Left cardiac atrium (tissue), 4 donors: ENCODE measurements at regions not wholly inside any gene's neighbourhood (a gene's known extent, or its start where the extent isn't known, plus 50 kb on each side); places are given as distances from the start of the nearest gene placed in this dataset.
"Not testable (repeated sequence)": the region's sequence is repeated elsewhere in the genome, so short reads cannot be mapped to it uniquely, and the experiment has no call there.

ENCODE experiments used
- ATAC-seq, 2 donors: fragments of 200-7000 bp; cut with Tn5 transposase; one replicate each; pipeline ENCODE4 v1.9.1; 2020; ENCODE audit warnings: mild to moderate bottlenecking in 2 of 2, moderate library complexity in 2 of 2
- DNase-seq: peaks from one replicate; pipeline ENCODE4 v3.0.0-alpha.2; 2020
- intact Hi-C, 2 donors: fragments of 100-400 bp; cut with DNase I; formaldehyde crosslinking; loops; one replicate each; pipeline versions ENCODE4 v1.14.1 to v1.15.1; 2022 to 2023
- donor health status: DM: no; HTN: yes; CAD: no.
- donor health status: DM: no; HTN: yes; CAD: no; lungs with severe emphysema.
- donor health status: DM: yes; HTN: yes; CAD: no.
- donor health status: Dilated cardiomyopathy.

- no peak for DNase-seq
- no peak for ATAC-seq
- intact Hi-C loops = no loop called here
Observed at GRCh38 chr3:130569461-130570365, 52.7 kb downstream of the COL6A6 start.

DNA sequence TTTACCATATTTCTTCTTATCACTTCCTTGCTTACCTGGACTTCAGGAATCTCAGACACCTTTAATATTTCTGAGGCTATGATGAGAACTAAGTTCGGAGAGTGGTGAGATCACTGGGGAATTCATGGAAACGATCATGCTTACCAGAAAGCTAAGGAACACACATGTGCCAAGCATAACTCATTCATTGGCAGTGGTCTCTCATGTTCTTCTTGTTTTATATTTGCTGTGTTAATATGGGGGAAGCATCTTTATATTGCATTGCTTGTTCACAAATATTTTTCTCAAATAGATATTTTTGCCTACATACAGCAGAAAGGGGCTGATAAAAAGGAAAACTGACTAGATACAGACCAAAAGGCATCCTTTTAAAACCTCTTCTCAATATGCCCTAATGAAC lies 55.8 kb downstream of the COL6A6 start:
- DNase-seq = no peak
- no peak for ATAC-seq
- intact Hi-C loops = no loop called here

GRCh38 chr3:130576375-130577266 lies 59.6 kb downstream of the COL6A6 start:
- peak; percentile 44 to 92 for ATAC-seq
- DNase-seq = no peak
- intact Hi-C loops = no loop called here

DNA sequence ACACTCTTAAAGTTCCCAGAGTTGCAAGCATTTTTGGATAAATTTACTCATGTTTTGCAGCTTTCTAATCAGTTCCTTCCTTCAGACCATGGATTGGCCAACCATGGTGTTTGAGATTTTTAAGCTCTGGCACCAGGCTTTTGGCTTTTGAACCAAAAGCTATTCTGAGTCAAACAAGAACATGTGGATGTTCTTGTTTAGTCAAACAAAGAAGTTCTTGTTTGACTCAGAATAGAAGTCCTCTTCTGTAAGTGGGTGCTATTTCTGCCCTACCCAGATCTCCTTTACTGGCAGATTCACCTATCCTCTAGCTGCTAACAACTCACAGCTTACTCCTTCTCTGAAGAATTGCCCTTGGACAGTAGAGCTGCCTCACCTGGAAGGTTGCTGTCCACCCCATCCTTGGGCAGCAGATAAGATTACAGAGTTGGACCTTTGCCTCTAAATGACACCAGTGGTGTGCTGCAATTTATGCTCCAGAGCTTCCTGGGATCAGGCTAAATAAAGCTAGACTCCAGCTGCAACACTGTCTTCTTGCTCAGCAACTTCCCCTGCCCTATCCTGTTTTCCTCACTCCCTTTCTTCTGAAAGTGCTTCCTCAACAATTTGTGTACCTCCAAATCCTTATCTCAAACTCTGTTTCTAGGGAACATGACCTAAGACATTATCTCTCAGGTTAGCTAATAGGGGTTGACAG lies 65.6 kb downstream of the COL6A6 start:
- DNase-seq = no peak
- peak; percentile 63 to 75 for ATAC-seq
- intact Hi-C loops = no loop called here

- intact Hi-C loops, DNase-seq: not testable (repeated sequence)
- ATAC-seq = peak in 1 of 2 donors; percentile 36
Observed at GRCh38 chr3:130594749-130595148, 77.8 kb downstream of the COL6A6 start.

DNA sequence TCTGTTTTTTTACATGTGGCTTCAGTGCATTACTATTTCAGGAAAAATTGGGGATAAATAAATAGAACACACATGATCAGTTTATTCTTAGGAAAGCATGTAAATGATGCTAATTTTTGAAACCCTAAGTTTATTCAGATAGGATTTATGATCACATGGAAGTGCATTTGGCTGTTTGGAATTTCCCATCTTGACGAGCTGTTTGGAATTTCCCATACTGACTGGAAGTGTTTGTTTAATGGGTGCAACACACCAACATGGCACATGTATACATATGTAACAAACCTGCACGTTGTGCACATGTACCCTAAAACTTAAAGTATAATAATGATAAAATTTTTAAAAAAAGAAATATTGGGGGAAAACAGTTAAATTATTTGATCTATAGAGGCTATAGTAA lies 79.5 kb downstream of the COL6A6 start:
- ATAC-seq (no peak), DNase-seq (no peak)
- intact Hi-C loops = no loop called here

DNA sequence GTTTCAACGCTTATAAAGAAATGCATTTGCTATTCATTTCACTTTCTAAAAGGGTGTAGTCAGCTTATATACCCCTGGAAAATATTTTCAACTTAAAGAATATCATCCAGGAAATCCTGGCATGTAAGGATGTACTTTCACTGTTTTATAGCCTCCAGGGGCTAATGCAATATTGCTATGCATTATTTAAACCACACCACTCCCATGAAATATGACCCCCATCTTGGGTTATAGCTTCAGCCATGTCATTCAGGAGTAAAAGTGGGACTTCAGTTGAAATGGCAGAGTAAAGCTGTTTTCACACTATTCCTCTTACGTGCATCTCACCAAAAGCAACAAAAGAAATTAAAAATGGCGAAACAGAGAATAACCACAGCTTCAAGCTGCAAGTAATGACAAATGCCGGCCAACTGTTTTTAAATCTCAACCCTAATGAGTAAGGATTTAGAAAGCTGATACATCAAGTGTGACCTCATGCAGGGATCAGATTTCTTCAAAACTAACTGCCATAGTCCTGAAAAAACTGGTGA lies 84.5 kb downstream of the COL6A6 start:
- ATAC-seq = no peak
- DNase-seq = no peak
- intact Hi-C loops = no loop called here

DNA sequence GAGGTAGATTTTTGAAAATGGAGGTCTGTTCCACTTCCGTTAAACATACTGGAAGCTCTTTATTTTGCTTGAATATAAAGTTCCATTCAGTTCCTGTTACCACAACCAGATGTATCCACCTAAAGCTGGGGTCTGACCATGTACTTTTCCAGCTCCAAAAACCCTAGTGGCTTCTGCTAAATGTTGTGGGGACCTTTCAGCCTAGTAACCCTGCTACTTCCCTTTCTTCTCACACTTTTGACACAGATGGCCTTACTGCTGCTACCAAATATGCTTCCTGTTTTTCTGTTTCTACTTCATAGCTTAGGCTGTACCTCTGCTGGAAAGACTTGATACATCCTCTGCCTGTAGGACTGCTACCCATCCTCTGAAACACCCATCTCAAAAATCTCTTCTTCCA lies 87.8 kb downstream of the COL6A6 start:
- no peak for DNase-seq
- ATAC-seq = no peak
- intact Hi-C loops = no loop called here

DNA sequence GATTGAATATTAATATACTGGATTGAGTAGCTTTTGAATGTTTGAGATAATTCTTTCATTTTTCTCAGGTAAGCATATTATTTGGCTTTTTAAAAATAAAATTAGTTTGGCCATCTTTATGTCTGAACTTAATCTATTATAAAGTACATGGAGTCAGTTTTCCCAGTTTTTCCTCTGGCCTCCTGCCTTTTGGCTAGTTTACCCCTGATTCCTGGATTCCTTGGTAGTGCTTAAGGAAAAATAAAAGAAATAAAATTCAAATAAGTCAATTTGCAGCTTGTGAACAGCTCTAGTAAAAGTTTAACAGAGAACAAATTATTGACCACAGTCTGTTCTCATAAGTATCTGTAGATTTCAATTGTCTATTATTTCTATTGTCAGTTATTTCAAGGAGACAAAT lies 89.4 kb downstream of the COL6A6 start:
- ATAC-seq (no peak), DNase-seq (no peak)
- intact Hi-C loops = no loop called here

GRCh38 chr3:130607553-130608154 lies 90.7 kb downstream of the COL6A6 start:
- DNase-seq (no peak), ATAC-seq (no peak)
- intact Hi-C loops = no loop called here

DNA sequence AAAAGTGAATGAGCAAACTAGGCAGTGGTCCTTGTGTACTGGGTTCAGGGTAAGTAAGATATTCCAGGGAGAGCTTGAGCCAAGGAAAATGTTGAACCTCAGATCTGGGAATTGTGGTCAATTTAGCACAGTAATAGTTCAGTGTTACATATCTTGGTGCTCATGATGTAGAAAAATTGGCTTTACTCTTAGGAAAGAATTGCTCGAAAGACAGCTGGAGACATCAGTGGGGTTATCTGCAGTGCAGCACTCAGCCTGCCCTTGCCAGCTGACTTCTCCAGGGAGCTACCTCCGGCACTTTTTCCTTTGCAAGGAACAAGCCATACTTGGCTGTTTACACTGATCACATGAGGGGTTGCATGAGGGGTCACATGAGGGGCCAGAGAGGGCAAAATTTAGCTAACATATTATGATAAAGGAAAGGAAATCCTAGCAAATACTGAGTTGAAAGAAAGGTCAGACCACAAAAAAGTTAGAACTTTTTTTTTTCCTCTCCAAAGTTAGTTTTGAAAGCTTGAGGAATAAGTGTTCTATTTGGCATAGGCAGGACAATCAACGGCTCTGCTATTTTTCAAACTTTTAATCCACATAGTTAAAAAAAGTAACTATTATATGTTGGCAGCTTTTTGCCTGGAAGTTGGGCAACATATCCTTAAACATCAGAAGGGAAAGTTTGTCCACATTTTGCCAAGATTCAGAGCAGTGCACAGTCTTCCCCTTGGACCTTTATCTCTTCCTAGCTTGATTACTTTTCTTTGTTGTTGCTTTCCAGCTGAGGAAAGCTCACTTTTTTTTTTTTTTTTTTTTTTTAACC lies 92.4 kb downstream of the COL6A6 start:
- ATAC-seq = peak; percentile 92 to 95
- peak; percentile 58 for DNase-seq
- intact Hi-C loops = no loop called here

GRCh38 chr3:130619196-130619595 lies 102.2 kb downstream of the COL6A6 start:
- no peak for ATAC-seq
- intact Hi-C loops = no loop called here

DNA sequence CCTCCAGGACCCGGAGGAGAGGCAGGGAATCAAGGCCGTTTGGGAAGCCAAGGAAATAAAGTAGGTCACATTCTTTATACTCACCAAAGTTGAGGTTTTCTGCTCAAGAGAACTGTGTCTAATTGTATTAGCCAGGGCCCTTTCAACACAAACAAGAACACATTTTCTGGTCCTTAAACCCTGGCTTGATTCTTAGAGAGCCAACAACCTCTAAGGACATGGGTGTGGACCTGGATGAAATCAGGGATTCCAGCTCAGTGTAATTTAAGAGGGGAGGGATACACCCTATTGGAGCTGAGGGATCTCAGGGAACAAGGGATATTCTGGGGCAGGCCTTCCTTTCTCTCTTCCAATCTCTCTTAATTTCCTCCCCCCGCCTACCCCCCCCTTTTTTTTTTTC lies 104.8 kb downstream of the COL6A6 start:
- intact Hi-C loops = no loop called here
- DNase-seq (no peak), ATAC-seq (no peak)

More at GRCh38 chr3:130619196-130619595, 102.2 kb downstream of the COL6A6 start:
- no peak for DNase-seq

DNA sequence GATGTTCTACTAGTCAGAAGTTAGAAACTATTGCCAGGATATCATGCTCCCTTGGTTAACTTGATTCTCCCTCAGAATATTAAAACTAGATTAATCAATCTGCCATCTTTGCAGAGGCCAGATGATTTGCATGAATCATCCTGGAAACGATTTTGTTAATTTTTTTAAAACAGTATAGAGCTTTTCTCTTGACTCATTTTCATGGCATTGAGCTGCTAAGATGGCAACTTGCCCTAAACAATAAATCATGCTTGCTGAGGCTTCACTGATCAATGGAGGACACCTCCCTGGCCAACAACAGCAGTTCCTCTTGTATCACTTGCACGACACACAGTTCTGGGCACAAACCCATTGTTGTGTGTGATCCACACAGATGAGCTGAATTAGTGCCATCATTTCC lies 109.1 kb downstream of the COL6A6 start:
- no peak for ATAC-seq
- intact Hi-C loops = no loop called here
- DNase-seq = no peak

- no peak for DNase-seq
- intact Hi-C loops = no loop called here
- ATAC-seq = no peak
Observed at GRCh38 chr3:130627143-130627855, 110.3 kb downstream of the COL6A6 start.

- ATAC-seq = no peak
Observed at GRCh38 chr3:130627882-130628281, 110.9 kb downstream of the COL6A6 start.

More at GRCh38 chr3:130627882-130628281, 110.9 kb downstream of the COL6A6 start:
- no peak for DNase-seq
- intact Hi-C loops = no loop called here
